HuH-7 (cell line): ENCODE measurements at regions not wholly inside any gene's neighbourhood (a gene's known extent, or its start where the extent isn't known, plus 50 kb on each side); places are given as distances from the start of the nearest gene placed in this dataset.

Experiments
- DNase-seq: peaks from one replicate; pipeline ENCODE4 v3.0.0; 2011; ENCODE audit warnings: low spot score

GRCh38 chr7:52897288-52897687, 138.1 kb upstream of the POM121L12 start:
- DNase-seq = no peak

GRCh38 chr7:52877240-52877639, 158.2 kb upstream of the POM121L12 start:
- DNase-seq = no peak

- DNase-seq = no peak
Measured at GRCh38 chr7:52876402-52876801, 159.0 kb upstream of the POM121L12 start.

GRCh38 chr7:52863652-52864051, 171.8 kb upstream of the POM121L12 start:
- DNase-seq = no peak

- DNase-seq = no peak
Measured at GRCh38 chr7:52862321-52862720, 173.1 kb upstream of the POM121L12 start.

GRCh38 chr7:52857367-52857766, 178.1 kb upstream of the POM121L12 start:
- DNase-seq = no peak

- no peak for DNase-seq
Measured at GRCh38 chr7:52854681-52855080, 180.8 kb upstream of the POM121L12 start.

GRCh38 chr7:52851547-52851946, 183.9 kb upstream of the POM121L12 start:
- no peak for DNase-seq

- DNase-seq = no peak
Measured at GRCh38 chr7:52843436-52843835, 192.0 kb upstream of the POM121L12 start.

- DNase-seq = no peak
Measured at GRCh38 chr7:52842202-52842900, 193.1 kb upstream of the POM121L12 start.

- DNase-seq = no peak
Measured at GRCh38 chr7:52838981-52839411, 196.4 kb upstream of the POM121L12 start.

GRCh38 chr7:52831321-52831720, 204.1 kb upstream of the POM121L12 start:
- DNase-seq = no peak

GRCh38 chr7:52830801-52831200, 204.6 kb upstream of the POM121L12 start:
- DNase-seq = no peak

GRCh38 chr7:52826515-52827265, 208.7 kb upstream of the POM121L12 start:
- no peak for DNase-seq

- no peak for DNase-seq
Measured at GRCh38 chr7:52825611-52826010, 209.8 kb upstream of the POM121L12 start.

- no peak for DNase-seq
Measured at GRCh38 chr7:52811537-52811936, 223.9 kb upstream of the POM121L12 start.

- no peak for DNase-seq
Measured at GRCh38 chr7:52799817-52800216, 235.6 kb upstream of the POM121L12 start.

GRCh38 chr7:52797801-52798200, 237.6 kb upstream of the POM121L12 start:
- DNase-seq = no peak

GRCh38 chr7:52794621-52795020, 240.8 kb upstream of the POM121L12 start:
- DNase-seq = no peak

- no peak for DNase-seq
Measured at GRCh38 chr7:52791176-52791700, 244.2 kb upstream of the POM121L12 start.

GRCh38 chr7:52786174-52786573, 249.3 kb upstream of the POM121L12 start:
- no peak for DNase-seq

GRCh38 chr7:52782348-52782747, 253.1 kb upstream of the POM121L12 start:
- DNase-seq = no peak

- DNase-seq = no peak
Measured at GRCh38 chr7:52781250-52781649, 254.2 kb upstream of the POM121L12 start.
